Islet of Langerhans (tissue), 1 donor: ENCODE measurements at regions not wholly inside any gene's neighbourhood (a gene's known extent, or its start where the extent isn't known, plus 50 kb on each side); places are given as distances from the start of the nearest gene placed in this dataset.
"Not testable (repeated sequence)": the region's sequence is repeated elsewhere in the genome, so short reads cannot be mapped to it uniquely, and the experiment has no call there.

Experiments
- FAIRE-seq: peaks from one replicate; lab custom pipeline; 2011; peaks lifted over from hg19 to GRCh38; lab: Jason Lieb, UNC

GRCh38 chr12:105588106-105588505 lies 257.6 kb downstream of the C12orf75 start:
- FAIRE-seq = no peak

- no peak for FAIRE-seq
These were observed 260.1 kb downstream of the C12orf75 start for GRCh38 chr12:105590571-105590970.

- no peak for FAIRE-seq
These were observed 264.9 kb downstream of the C12orf75 start for GRCh38 chr12:105595440-105595839.

- FAIRE-seq = no peak
These were observed 266.2 kb downstream of the C12orf75 start for GRCh38 chr12:105596731-105597130.

- FAIRE-seq = no peak
These were observed 267.5 kb downstream of the C12orf75 start for GRCh38 chr12:105598031-105598430.

- no peak for FAIRE-seq
These were observed 270.5 kb downstream of the C12orf75 start for GRCh38 chr12:105600911-105601545.

- FAIRE-seq = not testable (repeated sequence)
These were observed 271.8 kb downstream of the C12orf75 start for GRCh38 chr12:105602312-105602711.

GRCh38 chr12:105604281-105604680 lies 273.8 kb downstream of the C12orf75 start:
- FAIRE-seq = not testable (repeated sequence)

GRCh38 chr12:105606613-105607012 lies 276.1 kb downstream of the C12orf75 start:
- not testable (repeated sequence) for FAIRE-seq

- FAIRE-seq = not testable (repeated sequence)
These were observed 278.5 kb downstream of the C12orf75 start for GRCh38 chr12:105609001-105609400.

- FAIRE-seq = no peak
These were observed 280.0 kb downstream of the C12orf75 start for GRCh38 chr12:105610459-105610858.

GRCh38 chr12:105611340-105611739 lies 280.8 kb downstream of the C12orf75 start:
- FAIRE-seq = no peak

- no peak for FAIRE-seq
These were observed 282.8 kb downstream of the C12orf75 start for GRCh38 chr12:105613269-105613668.

GRCh38 chr12:105613887-105614286 lies 283.4 kb downstream of the C12orf75 start:
- no peak for FAIRE-seq

GRCh38 chr12:105616971-105617540 lies 286.6 kb downstream of the C12orf75 start:
- FAIRE-seq = no peak

- no peak for FAIRE-seq
These were observed 291.7 kb downstream of the C12orf75 start for GRCh38 chr12:105622220-105622619.

- no peak for FAIRE-seq
These were observed 292.6 kb downstream of the C12orf75 start for GRCh38 chr12:105622846-105623736.

- FAIRE-seq = no peak
These were observed 296.2 kb downstream of the C12orf75 start for GRCh38 chr12:105626653-105627052.

- FAIRE-seq = no peak
These were observed 307.0 kb downstream of the C12orf75 start for GRCh38 chr12:105637470-105637869.

GRCh38 chr12:105640761-105641160 lies 310.3 kb downstream of the C12orf75 start:
- no peak for FAIRE-seq

- FAIRE-seq = no peak
These were observed 311.3 kb downstream of the C12orf75 start for GRCh38 chr12:105641749-105642148.

GRCh38 chr12:105644770-105645169 lies 314.3 kb downstream of the C12orf75 start:
- FAIRE-seq = no peak

- no peak for FAIRE-seq
These were observed 324.1 kb downstream of the C12orf75 start for GRCh38 chr12:105654606-105655005.
